ENCODE measurements at regions not wholly inside any gene's neighbourhood (a gene's known extent, or its start where the extent isn't known, plus 50 kb on each side); places are given as distances from the start of the nearest gene placed in this dataset.

- peak; percentile 14 for DNase-seq (ENCODE audit: low spot score)
These were observed 147.7 kb upstream of the RPS6KA2 start for GRCh38 chr6:166774770-166775169.

- DNase-seq (ENCODE audit: low spot score), result no peak
These were observed 147.2 kb upstream of the RPS6KA2 start for GRCh38 chr6:166774292-166774691.

- DNase-seq (ENCODE audit: low spot score), result no peak
These were observed 145.5 kb upstream of the RPS6KA2 start for GRCh38 chr6:166772518-166772917.

- no peak for DNase-seq (ENCODE audit: low spot score)
These were observed 144.7 kb upstream of the RPS6KA2 start for GRCh38 chr6:166771701-166772100.

GRCh38 chr6:166770216-166771116, 143.4 kb upstream of the RPS6KA2 start:
- no peak for DNase-seq (ENCODE audit: low spot score)

- DNase-seq (ENCODE audit: low spot score), result no peak
These were observed 142.6 kb upstream of the RPS6KA2 start for GRCh38 chr6:166769648-166770047.

GRCh38 chr6:166768761-166769160, 141.7 kb upstream of the RPS6KA2 start:
- DNase-seq (ENCODE audit: low spot score), result no peak

GRCh38 chr6:166767230-166767629, 140.2 kb upstream of the RPS6KA2 start:
- no peak for DNase-seq (ENCODE audit: low spot score)

GRCh38 chr6:166766769-166767168, 139.7 kb upstream of the RPS6KA2 start:
- DNase-seq (ENCODE audit: low spot score), result no peak

- DNase-seq (ENCODE audit: low spot score), result no peak
These were observed 138.1 kb upstream of the RPS6KA2 start for GRCh38 chr6:166765234-166765541.

- no peak for DNase-seq (ENCODE audit: low spot score)
These were observed 137.6 kb upstream of the RPS6KA2 start for GRCh38 chr6:166764473-166765233.

- no peak for DNase-seq (ENCODE audit: low spot score)
These were observed 136.8 kb upstream of the RPS6KA2 start for GRCh38 chr6:166763606-166764472.

GRCh38 chr6:166761801-166762200, 134.8 kb upstream of the RPS6KA2 start:
- DNase-seq (ENCODE audit: low spot score), result no peak

GRCh38 chr6:166760288-166760687, 133.2 kb upstream of the RPS6KA2 start:
- no peak for DNase-seq (ENCODE audit: low spot score)

GRCh38 chr6:166758136-166758704, 131.2 kb upstream of the RPS6KA2 start:
- DNase-seq (ENCODE audit: low spot score), result no peak

GRCh38 chr6:166757232-166758135, 130.4 kb upstream of the RPS6KA2 start:
- DNase-seq (ENCODE audit: low spot score), result peak; percentile 4

- no peak for DNase-seq (ENCODE audit: low spot score)
These were observed 127.4 kb upstream of the RPS6KA2 start for GRCh38 chr6:166754218-166755030.

- DNase-seq (ENCODE audit: low spot score), result no peak
These were observed 126.1 kb upstream of the RPS6KA2 start for GRCh38 chr6:166752928-166753721.

- DNase-seq (ENCODE audit: low spot score), result no peak
These were observed 125.0 kb upstream of the RPS6KA2 start for GRCh38 chr6:166752097-166752496.
